ENCODE measurements at regions not wholly inside any gene's neighbourhood (a gene's known extent, or its start where the extent isn't known, plus 50 kb on each side); places are given as distances from the start of the nearest gene placed in this dataset.

GRCh38 chr16:85258629-85259028 is 146.4 kb upstream of the CIBAR2 start:
- no peak for TF ChIP-seq EZH2 (IDR thresholded peaks at IDR 0.05; ENCODE audit: borderline replicate concordance, insufficient read depth, low read length, poor library complexity, severe bottlenecking)
- TF ChIP-seq EP300 (conservative IDR thresholded peaks at IDR 0.05; ENCODE audit: poor library complexity, severe bottlenecking): no peak
- no peak for TF ChIP-seq CTCF (IDR thresholded peaks at IDR 0.05; ENCODE audit: poor library complexity, severe bottlenecking)
- TF ChIP-seq MXI1 (conservative IDR thresholded peaks at IDR 0.05; ENCODE audit: poor library complexity, severe bottlenecking): no peak
- no peak for TF ChIP-seq RAD21 (conservative IDR thresholded peaks at IDR 0.05)
- no peak for TF ChIP-seq SMC3 (conservative IDR thresholded peaks at IDR 0.05; ENCODE audit: poor library complexity)
- no peak for TF ChIP-seq TAF1 (IDR thresholded peaks at IDR 0.05; ENCODE audit: low read depth)
- no peak for TF ChIP-seq POLR2AphosphoS5 (IDR thresholded peaks at IDR 0.05)
- TF ChIP-seq REST (IDR thresholded peaks at IDR 0.05; ENCODE audit: borderline replicate concordance): no peak
- Histone ChIP-seq H3K79me2 (replicated peaks; ENCODE audit: insufficient read depth, low read length) (no peaks in the 10 kb centered on the region), H3K9ac (ENCODE audit: low read length) (peak overlapping the region; percentile 39), H3K27me3 (ENCODE audit: insufficient read depth, low read depth, low read length) (no peaks in the 10 kb centered on the region), H3K9me3 (ENCODE audit: low read length) (no peaks in the 10 kb centered on the region), H3K4me2 (ENCODE audit: low read length) (peak overlapping the region; percentile 25), H3K27ac (ENCODE audit: low read length) (no peak overlapping the region), H4K20me1 (ENCODE audit: insufficient read depth) (no peaks in the 10 kb centered on the region), H2AFZ (ENCODE audit: low read depth, low read length) (no peak overlapping the region), H3K36me3 (ENCODE audit: insufficient read depth, low read length) (no peaks in the 10 kb centered on the region), H3K4me3 (ENCODE audit: low read length) (peak overlapping the region; percentile 25), H3F3A (ENCODE audit: insufficient read depth, low read length, poor library complexity, severe bottlenecking) (peaks cover 11% of the 10 kb centered on the region), H3K9me2 (ENCODE audit: insufficient read depth, low read length) (no peaks in the 10 kb centered on the region)

- Histone ChIP-seq H3K4me3 (ENCODE audit: low read length) (peak overlapping the region; percentile 25), H3K9me2 (ENCODE audit: insufficient read depth, low read length) (no peaks in the 10 kb centered on the region), H3K9me3 (ENCODE audit: low read length) (no peaks in the 10 kb centered on the region), H3K9ac (ENCODE audit: low read length) (peak overlapping the region; percentile 39), H3K79me2 (replicated peaks; ENCODE audit: insufficient read depth, low read length) (no peaks in the 10 kb centered on the region), H3K4me2 (ENCODE audit: low read length) (peak overlapping the region; percentile 25), H2AFZ (ENCODE audit: low read depth, low read length) (no peak overlapping the region), H4K20me1 (ENCODE audit: insufficient read depth) (no peaks in the 10 kb centered on the region), H3F3A (ENCODE audit: insufficient read depth, low read length, poor library complexity, severe bottlenecking) (peaks cover 11% of the 10 kb centered on the region), H3K27ac (ENCODE audit: low read length) (no peak overlapping the region), H3K36me3 (ENCODE audit: insufficient read depth, low read length) (no peaks in the 10 kb centered on the region), H3K27me3 (ENCODE audit: insufficient read depth, low read depth, low read length) (no peaks in the 10 kb centered on the region)
- TF ChIP-seq EP300 (conservative IDR thresholded peaks at IDR 0.05; ENCODE audit: poor library complexity, severe bottlenecking): no peak
- no peak for TF ChIP-seq MXI1 (conservative IDR thresholded peaks at IDR 0.05; ENCODE audit: poor library complexity, severe bottlenecking)
- no peak for TF ChIP-seq POLR2AphosphoS5 (IDR thresholded peaks at IDR 0.05)
- TF ChIP-seq RAD21 (conservative IDR thresholded peaks at IDR 0.05): no peak
- no peak for TF ChIP-seq EZH2 (IDR thresholded peaks at IDR 0.05; ENCODE audit: borderline replicate concordance, insufficient read depth, low read length, poor library complexity, severe bottlenecking)
- TF ChIP-seq SMC3 (conservative IDR thresholded peaks at IDR 0.05; ENCODE audit: poor library complexity): no peak
- no peak for TF ChIP-seq CTCF (IDR thresholded peaks at IDR 0.05; ENCODE audit: poor library complexity, severe bottlenecking)
- TF ChIP-seq REST (IDR thresholded peaks at IDR 0.05; ENCODE audit: borderline replicate concordance): no peak
- no peak for TF ChIP-seq TAF1 (IDR thresholded peaks at IDR 0.05; ENCODE audit: low read depth)
Measured at GRCh38 chr16:85259115-85259831, 147.0 kb upstream of the CIBAR2 start.
